Upper lobe of left lung (tissue), 4 donors: ENCODE measurements at regions not wholly inside any gene's neighbourhood (a gene's known extent, or its start where the extent isn't known, plus 50 kb on each side); places are given as distances from the start of the nearest gene placed in this dataset.

ENCODE experiments used
- EP300 ChIP-seq, 4 donors: sonication (generic); formaldehyde crosslinking; IDR thresholded peaks; one replicate each; pipeline ENCODE4 v1.5.1; 2017; ENCODE audit warnings: antibody characterized with exemption in 4 of 4, control low read depth in 2 of 4
- TF ChIP-seq, protein P1 (sequence below), 6 experiments: fragments of 450-650 bp in 4 of 6; fragments of 200-600 bp in 2 of 6; sonication (generic) in 2 of 6; IDR thresholded peaks; one replicate each; pipeline ENCODE4 v1.5.1; 2016 to 2019; ENCODE audit warnings: antibody characterized with exemption in 6 of 6

DNA sequence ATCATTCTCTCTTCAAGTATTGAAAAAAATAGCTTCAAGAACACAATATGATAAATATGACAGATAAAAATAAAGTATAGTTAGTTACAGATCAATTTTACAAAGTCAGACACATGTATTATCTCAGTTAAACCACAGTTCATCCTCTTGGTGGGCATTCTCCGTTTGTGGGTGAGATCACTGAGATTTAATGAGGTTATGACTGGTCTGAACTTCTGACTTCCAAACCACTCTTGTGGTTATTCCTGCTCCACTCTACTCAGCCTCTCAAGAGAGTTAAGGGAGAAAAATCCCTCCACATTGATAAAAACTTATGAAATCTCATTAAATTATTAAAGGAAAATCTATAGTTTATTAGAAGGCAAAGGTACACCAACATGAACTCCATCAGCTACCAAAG is 229.9 kb upstream of the LRTM1 start:
- TF ChIP-seq, protein P1, sequence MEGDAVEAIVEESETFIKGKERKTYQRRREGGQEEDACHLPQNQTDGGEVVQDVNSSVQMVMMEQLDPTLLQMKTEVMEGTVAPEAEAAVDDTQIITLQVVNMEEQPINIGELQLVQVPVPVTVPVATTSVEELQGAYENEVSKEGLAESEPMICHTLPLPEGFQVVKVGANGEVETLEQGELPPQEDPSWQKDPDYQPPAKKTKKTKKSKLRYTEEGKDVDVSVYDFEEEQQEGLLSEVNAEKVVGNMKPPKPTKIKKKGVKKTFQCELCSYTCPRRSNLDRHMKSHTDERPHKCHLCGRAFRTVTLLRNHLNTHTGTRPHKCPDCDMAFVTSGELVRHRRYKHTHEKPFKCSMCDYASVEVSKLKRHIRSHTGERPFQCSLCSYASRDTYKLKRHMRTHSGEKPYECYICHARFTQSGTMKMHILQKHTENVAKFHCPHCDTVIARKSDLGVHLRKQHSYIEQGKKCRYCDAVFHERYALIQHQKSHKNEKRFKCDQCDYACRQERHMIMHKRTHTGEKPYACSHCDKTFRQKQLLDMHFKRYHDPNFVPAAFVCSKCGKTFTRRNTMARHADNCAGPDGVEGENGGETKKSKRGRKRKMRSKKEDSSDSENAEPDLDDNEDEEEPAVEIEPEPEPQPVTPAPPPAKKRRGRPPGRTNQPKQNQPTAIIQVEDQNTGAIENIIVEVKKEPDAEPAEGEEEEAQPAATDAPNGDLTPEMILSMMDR (IDR thresholded peaks at IDR 0.05) = no peak
- no peak for TF ChIP-seq EP300 (IDR thresholded peaks at IDR 0.05)
